Subcutaneous abdominal adipose tissue (tissue), 5 donors: ENCODE measurements at regions not wholly inside any gene's neighbourhood (a gene's known extent, or its start where the extent isn't known, plus 50 kb on each side); places are given as distances from the start of the nearest gene placed in this dataset.

Experiments
- H3K27ac ChIP-seq: one replicate; pipeline ENCODE4 v1.7.0; 2013; ENCODE audit warnings: low read depth, mild to moderate bottlenecking, inconsistent platforms, low read length, moderate library complexity
- H3K27me3 ChIP-seq, 5 donors: one replicate each; pipeline ENCODE4 v1.7.0; 2013; ENCODE audit warnings: low read length in 5 of 5, inconsistent platforms in 1 of 5; ENCODE audit not compliant: control insufficient read depth in 5 of 5, insufficient read depth in 4 of 5
- H3K36me3 ChIP-seq, 5 donors: one replicate each; pipeline ENCODE4 v1.7.0; 2013; ENCODE audit warnings: low read length in 5 of 5; ENCODE audit not compliant: control insufficient read depth in 5 of 5, insufficient read depth in 5 of 5
- H3K4me1 ChIP-seq, 5 donors: one replicate each; pipeline ENCODE4 v1.7.0; 2013; ENCODE audit warnings: low read length in 5 of 5, mild to moderate bottlenecking in 3 of 5, moderate library complexity in 1 of 5; ENCODE audit not compliant: control insufficient read depth in 5 of 5, insufficient read depth in 5 of 5
- H3K4me3 ChIP-seq, 5 donors: one replicate each; pipeline ENCODE4 v1.7.0; 2013; ENCODE audit warnings: low read length in 5 of 5, low read depth in 1 of 5
- H3K9ac ChIP-seq, 5 donors: one replicate each; pipeline ENCODE4 v1.7.0; 2013; ENCODE audit warnings: low read length in 5 of 5, mild to moderate bottlenecking in 4 of 5, moderate library complexity in 3 of 5
- H3K9me3 ChIP-seq, 5 donors: one replicate each; pipeline ENCODE4 v1.7.0; 2013; ENCODE audit warnings: low read length in 5 of 5; ENCODE audit not compliant: control insufficient read depth in 5 of 5
- donor health status: healthy.
- donor health status: healthy.
- donor health status: healthy.
- donor health status: healthy.
- donor health status: healthy.

DNA sequence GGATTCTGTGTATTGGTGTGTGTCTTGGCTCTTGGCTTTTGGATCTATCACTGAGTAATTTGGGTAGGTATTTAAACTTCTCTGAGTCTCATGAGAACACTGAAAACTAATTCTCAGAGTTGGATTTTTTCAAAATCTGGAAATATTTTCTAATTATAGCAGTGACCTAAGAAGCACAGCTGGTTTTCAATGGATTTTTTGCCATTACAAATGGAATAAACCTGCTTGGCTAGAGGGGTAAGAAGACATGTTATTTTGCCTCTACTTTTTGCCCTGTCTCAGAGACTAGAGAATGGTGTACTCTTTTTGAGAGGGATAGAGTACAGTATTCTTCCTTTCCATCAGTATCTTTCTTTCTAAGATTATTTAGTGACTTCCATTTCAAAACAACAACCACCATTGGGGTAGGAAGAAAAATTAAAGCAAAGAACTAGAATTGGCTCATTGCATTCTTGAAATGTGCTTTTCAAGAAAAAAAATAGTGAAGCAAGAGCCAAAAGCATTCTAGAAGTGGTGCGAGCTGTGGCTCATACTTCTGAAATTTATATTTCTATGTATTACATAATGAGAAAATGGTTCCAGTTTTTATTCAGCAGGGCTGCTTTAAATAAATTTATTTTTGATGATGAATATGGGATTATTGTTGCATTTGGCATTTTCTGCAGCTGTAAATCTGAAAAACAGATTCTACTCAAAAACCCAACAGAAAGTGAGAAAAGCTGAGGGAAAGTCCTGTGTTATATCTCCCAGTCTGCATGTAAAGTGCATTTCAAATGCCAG lies 850.2 kb upstream of the SLIT2 start:
- Histone ChIP-seq H3K9ac (no peak overlapping the region), H3K4me3 (no peak overlapping the region), H3K9me3 (no peaks in the 10 kb centered on the region), H3K36me3 (no peaks in the 10 kb centered on the region), H3K27ac (no peak overlapping the region), H3K4me1 (no peaks in the 10 kb centered on the region), H3K27me3 (no peaks in the 10 kb centered on the region)

- Histone ChIP-seq H3K9me3 (no peaks in the 10 kb centered on the region), H3K27me3 (no peaks in the 10 kb centered on the region), H3K4me1 (no peaks in the 10 kb centered on the region), H3K27ac (no peak overlapping the region), H3K4me3 (no peak overlapping the region), H3K36me3 (no peaks in the 10 kb centered on the region), H3K9ac (no peak overlapping the region)
Observed at GRCh38 chr4:19400820-19401219, 850.9 kb upstream of the SLIT2 start.

GRCh38 chr4:19399001-19399400 lies 852.7 kb upstream of the SLIT2 start:
- Histone ChIP-seq H3K27ac (no peak overlapping the region), H3K9ac (no peak overlapping the region), H3K4me1 (no peaks in the 10 kb centered on the region)

GRCh38 chr4:19386786-19387185 lies 864.9 kb upstream of the SLIT2 start:
- peaks cover 0 to 6% (median 0%) of the 10 kb centered on the region in 5 donors for H3K4me1 ChIP-seq
- peaks cover 0 to 8% (median 0%) of the 10 kb centered on the region in 5 donors for H3K9me3 ChIP-seq
- H3K9ac ChIP-seq, result no peak overlapping the region
- no peak overlapping the region for H3K27ac ChIP-seq
- no peak overlapping the region for H3K4me3 ChIP-seq
- no peaks in the 10 kb centered on the region for H3K36me3 ChIP-seq
- H3K27me3 ChIP-seq, result no peaks in the 10 kb centered on the region

More at GRCh38 chr4:19399001-19399400, 852.7 kb upstream of the SLIT2 start:
- Histone ChIP-seq H3K36me3 (no peaks in the 10 kb centered on the region), H3K4me3 (no peak overlapping the region), H3K9me3 (no peaks in the 10 kb centered on the region), H3K27me3 (no peaks in the 10 kb centered on the region)

DNA sequence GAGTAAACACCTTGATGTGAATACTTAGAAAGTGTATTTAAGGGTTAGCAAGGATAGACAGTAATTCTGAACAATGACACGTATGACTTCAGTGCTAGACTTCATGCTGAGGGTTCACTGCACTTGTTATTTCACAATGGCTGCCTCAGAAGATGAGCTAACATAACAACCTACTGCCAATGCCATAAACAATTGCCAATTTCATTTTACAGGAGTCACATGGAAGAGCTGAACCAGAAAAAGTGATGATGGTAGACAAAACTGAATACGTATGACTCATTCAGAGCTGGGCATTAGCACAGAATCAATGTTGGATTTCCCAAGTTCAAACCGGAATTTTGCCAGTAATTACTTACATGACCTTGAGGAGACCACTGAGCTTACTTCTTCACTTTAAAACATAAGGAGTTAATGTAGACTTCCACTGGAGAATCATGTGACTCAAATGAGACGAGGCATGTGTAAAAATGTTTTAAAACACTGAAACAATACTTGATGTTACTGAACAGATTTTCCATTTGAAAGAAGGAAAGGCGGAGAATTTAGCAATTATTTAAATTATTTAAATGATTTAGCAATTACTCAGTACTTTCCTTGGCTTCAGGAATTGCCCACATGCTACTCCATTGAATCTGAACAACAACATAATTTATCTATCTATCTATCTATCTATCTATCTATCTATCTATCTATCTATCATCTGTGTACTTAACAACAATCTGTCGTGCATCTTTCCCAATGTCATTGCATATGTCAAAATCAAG lies 868.5 kb upstream of the SLIT2 start:
- no peak overlapping the region for H3K27ac ChIP-seq
- H3K4me1 ChIP-seq, result peaks cover 0 to 6% (median 0%) of the 10 kb centered on the region in 5 donors
- H3K4me3 ChIP-seq, result no peak overlapping the region
- no peaks in the 10 kb centered on the region for H3K27me3 ChIP-seq
- no peaks in the 10 kb centered on the region for H3K36me3 ChIP-seq
- H3K9me3 ChIP-seq, result peaks cover 0 to 8% (median 0%) of the 10 kb centered on the region in 5 donors
- no peak overlapping the region for H3K9ac ChIP-seq

DNA sequence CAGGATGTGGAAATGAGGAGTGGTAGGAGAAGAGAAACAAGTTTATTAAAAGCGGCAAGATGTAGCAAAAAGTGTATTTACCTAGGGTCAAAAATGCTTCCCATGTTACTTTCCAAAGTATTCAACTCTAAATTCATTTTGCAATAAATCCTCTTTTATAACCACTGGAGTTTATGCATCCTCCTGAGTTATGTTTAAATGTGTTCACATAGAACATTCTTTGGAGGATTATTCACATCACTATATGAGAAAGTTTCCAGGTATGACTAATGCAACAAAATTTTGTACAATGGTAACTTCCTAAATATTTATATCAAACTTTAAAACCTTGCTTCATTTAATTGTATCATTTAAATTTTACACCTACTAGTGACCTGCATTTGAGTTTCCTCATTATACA lies 870.6 kb upstream of the SLIT2 start:
- Histone ChIP-seq H3K4me3 (no peak overlapping the region), H3K4me1 (peaks cover 0 to 6% (median 0%) of the 10 kb centered on the region in 5 donors), H3K9me3 (peaks cover 0 to 3% (median 0%) of the 10 kb centered on the region in 5 donors), H3K36me3 (no peaks in the 10 kb centered on the region), H3K9ac (no peak overlapping the region), H3K27me3 (no peaks in the 10 kb centered on the region), H3K27ac (no peak overlapping the region)

GRCh38 chr4:19380600-19380999 lies 871.1 kb upstream of the SLIT2 start:
- Histone ChIP-seq H3K27ac (no peak overlapping the region), H3K36me3 (no peaks in the 10 kb centered on the region), H3K4me1 (peaks cover 0 to 9% (median under 1%) of the 10 kb centered on the region in 5 donors), H3K9ac (no peak overlapping the region), H3K4me3 (no peak overlapping the region), H3K27me3 (no peaks in the 10 kb centered on the region), H3K9me3 (peaks cover 0 to 3% (median 0%) of the 10 kb centered on the region in 5 donors)

GRCh38 chr4:19379191-19379708 lies 872.5 kb upstream of the SLIT2 start:
- no peak overlapping the region for H3K9ac ChIP-seq
- no peaks in the 10 kb centered on the region for H3K27me3 ChIP-seq

GRCh38 chr4:19375931-19376330 lies 875.8 kb upstream of the SLIT2 start:
- no peaks in the 10 kb centered on the region for H3K9me3 ChIP-seq
- no peak overlapping the region for H3K4me3 ChIP-seq
- no peak overlapping the region for H3K9ac ChIP-seq
- H3K27ac ChIP-seq, result no peak overlapping the region
- no peaks in the 10 kb centered on the region for H3K36me3 ChIP-seq
- no peaks in the 10 kb centered on the region for H3K27me3 ChIP-seq
- peaks cover 0 to 10% (median 3%) of the 10 kb centered on the region in 5 donors for H3K4me1 ChIP-seq

More at GRCh38 chr4:19379191-19379708, 872.5 kb upstream of the SLIT2 start:
- Histone ChIP-seq H3K9me3 (peaks cover 0 to 3% (median 0%) of the 10 kb centered on the region in 5 donors), H3K27ac (no peak overlapping the region), H3K4me1 (peaks cover 0 to 16% (median 3%) of the 10 kb centered on the region in 5 donors), H3K4me3 (no peak overlapping the region), H3K36me3 (no peaks in the 10 kb centered on the region)
